PFSK-1 (cell line): ENCODE measurements at regions not wholly inside any gene's neighbourhood (a gene's known extent, or its start where the extent isn't known, plus 50 kb on each side); places are given as distances from the start of the nearest gene placed in this dataset.

Source experiments
- FOXP2 ChIP-seq: optimal IDR thresholded peaks from 2 replicates; pipeline ENCODE3; 2011; ENCODE audit warnings: borderline replicate concordance, control low read depth, inconsistent platforms; ENCODE audit not compliant: insufficient read depth; ENCODE audit errors: extremely low read length, extremely low read depth
- POLR2AphosphoS5 ChIP-seq: IDR thresholded peaks from 2 replicates; pipeline ENCODE4 v1.6.1; 2012; ENCODE audit warnings: low read depth, mild to moderate bottlenecking, control low read depth, low read length, moderate library complexity
- SIN3A ChIP-seq: IDR thresholded peaks from 2 replicates; pipeline ENCODE4 v1.6.1; 2012; ENCODE audit warnings: mild to moderate bottlenecking, low read length, moderate library complexity, borderline replicate concordance; ENCODE audit not compliant: insufficient read depth
- TAF1 ChIP-seq: IDR thresholded peaks from 2 replicates; pipeline ENCODE4 v1.6.1; 2012; ENCODE audit warnings: low read length, control low read depth, borderline replicate concordance; ENCODE audit not compliant: insufficient read depth
- TF ChIP-seq, protein P1 (sequence below), 2 experiments: IDR thresholded peaks; 2 replicates each; pipeline versions ENCODE4 v1.6.1 to v1.8.0; 2011 to 2012; ENCODE audit warnings: low read depth in 2 of 2, low read length in 2 of 2, control low read depth in 1 of 2, inconsistent platforms in 1 of 2, mild to moderate bottlenecking in 1 of 2, moderate library complexity in 1 of 2; ENCODE audit not compliant: insufficient read depth in 1 of 2

GRCh38 chr9:29389421-29389820 lies 1816.1 kb upstream of the C9orf72 start:
- TF ChIP-seq, protein P1, sequence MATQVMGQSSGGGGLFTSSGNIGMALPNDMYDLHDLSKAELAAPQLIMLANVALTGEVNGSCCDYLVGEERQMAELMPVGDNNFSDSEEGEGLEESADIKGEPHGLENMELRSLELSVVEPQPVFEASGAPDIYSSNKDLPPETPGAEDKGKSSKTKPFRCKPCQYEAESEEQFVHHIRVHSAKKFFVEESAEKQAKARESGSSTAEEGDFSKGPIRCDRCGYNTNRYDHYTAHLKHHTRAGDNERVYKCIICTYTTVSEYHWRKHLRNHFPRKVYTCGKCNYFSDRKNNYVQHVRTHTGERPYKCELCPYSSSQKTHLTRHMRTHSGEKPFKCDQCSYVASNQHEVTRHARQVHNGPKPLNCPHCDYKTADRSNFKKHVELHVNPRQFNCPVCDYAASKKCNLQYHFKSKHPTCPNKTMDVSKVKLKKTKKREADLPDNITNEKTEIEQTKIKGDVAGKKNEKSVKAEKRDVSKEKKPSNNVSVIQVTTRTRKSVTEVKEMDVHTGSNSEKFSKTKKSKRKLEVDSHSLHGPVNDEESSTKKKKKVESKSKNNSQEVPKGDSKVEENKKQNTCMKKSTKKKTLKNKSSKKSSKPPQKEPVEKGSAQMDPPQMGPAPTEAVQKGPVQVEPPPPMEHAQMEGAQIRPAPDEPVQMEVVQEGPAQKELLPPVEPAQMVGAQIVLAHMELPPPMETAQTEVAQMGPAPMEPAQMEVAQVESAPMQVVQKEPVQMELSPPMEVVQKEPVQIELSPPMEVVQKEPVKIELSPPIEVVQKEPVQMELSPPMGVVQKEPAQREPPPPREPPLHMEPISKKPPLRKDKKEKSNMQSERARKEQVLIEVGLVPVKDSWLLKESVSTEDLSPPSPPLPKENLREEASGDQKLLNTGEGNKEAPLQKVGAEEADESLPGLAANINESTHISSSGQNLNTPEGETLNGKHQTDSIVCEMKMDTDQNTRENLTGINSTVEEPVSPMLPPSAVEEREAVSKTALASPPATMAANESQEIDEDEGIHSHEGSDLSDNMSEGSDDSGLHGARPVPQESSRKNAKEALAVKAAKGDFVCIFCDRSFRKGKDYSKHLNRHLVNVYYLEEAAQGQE (IDR thresholded peaks at IDR 0.05; ENCODE audit: insufficient read depth in 1 of 2, low read depth in 2 of 2, low read length in 2 of 2), result no peak
- TF ChIP-seq TAF1 (no peak), SIN3A (no peak), POLR2AphosphoS5 (no peak), FOXP2 (no peak)

- TF ChIP-seq POLR2AphosphoS5 (no peak), TAF1 (no peak), SIN3A (no peak), FOXP2 (no peak)
- TF ChIP-seq, protein P1 (IDR thresholded peaks at IDR 0.05; ENCODE audit: insufficient read depth in 1 of 2, low read depth in 2 of 2, low read length in 2 of 2), result no peak
Measured at GRCh38 chr9:29390859-29391258, 1817.6 kb upstream of the C9orf72 start.

GRCh38 chr9:29393064-29393463 lies 1819.8 kb upstream of the C9orf72 start:
- no peak for TF ChIP-seq POLR2AphosphoS5
- no peak for TF ChIP-seq TAF1
- no peak for TF ChIP-seq SIN3A
- TF ChIP-seq FOXP2, result no peak
- TF ChIP-seq, protein P1 (IDR thresholded peaks at IDR 0.05; ENCODE audit: insufficient read depth in 1 of 2, low read depth in 2 of 2, low read length in 2 of 2), result no peak

DNA sequence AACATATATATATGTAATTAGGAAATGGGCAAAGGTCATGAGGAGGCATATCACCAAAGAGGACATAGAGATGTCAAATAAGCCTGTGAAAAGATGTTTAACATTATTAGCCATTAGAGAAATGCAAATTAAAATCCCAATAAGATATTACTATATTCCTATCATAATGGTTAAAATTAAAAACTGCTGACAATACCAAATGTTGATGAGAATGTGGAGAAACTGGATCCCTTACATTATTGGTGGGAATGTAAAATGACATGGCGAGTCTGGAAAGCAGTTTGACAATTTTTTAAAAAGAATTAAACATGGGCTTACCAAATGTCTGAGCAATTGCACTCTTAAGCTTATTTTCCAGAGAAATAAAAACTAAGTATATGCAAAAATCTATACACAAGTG lies 1821.6 kb upstream of the C9orf72 start:
- no peak for TF ChIP-seq POLR2AphosphoS5
- TF ChIP-seq, protein P1 (IDR thresholded peaks at IDR 0.05; ENCODE audit: insufficient read depth in 1 of 2, low read depth in 2 of 2, low read length in 2 of 2), result no peak
- no peak for TF ChIP-seq TAF1
- TF ChIP-seq FOXP2, result no peak
- TF ChIP-seq SIN3A, result no peak

DNA sequence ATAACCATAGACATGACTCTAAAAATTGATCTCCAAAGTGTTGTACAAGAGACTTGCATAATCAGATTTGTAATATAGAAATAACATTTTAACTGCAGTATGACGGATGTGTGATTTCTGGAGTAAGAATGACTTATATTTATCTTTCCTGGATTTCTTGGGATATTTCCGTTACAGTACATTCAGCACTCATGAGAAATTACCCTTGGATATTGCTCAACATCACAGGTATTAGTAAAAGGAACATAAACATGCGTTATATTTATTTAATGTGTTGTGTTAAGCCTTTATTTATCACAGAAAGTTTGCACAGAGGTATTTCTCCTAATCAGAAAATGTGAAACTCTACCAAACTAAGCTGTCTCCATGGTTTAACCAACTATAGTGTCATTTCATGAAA lies 1823.9 kb upstream of the C9orf72 start:
- TF ChIP-seq SIN3A (no peak), TAF1 (no peak), FOXP2 (no peak), POLR2AphosphoS5 (no peak)
- TF ChIP-seq, protein P1 (IDR thresholded peaks at IDR 0.05; ENCODE audit: insufficient read depth in 1 of 2, low read depth in 2 of 2, low read length in 2 of 2), result no peak
